NB4 (cell line): ENCODE measurements at regions not wholly inside any gene's neighbourhood (a gene's known extent, or its start where the extent isn't known, plus 50 kb on each side); places are given as distances from the start of the nearest gene placed in this dataset.

Experiments
- POLR2A ChIP-seq: IDR thresholded peaks from 2 replicates; pipeline ENCODE4 v1.6.1; 2011; ENCODE audit warnings: mild to moderate bottlenecking; ENCODE audit not compliant: insufficient read length; ENCODE audit errors: extremely low read depth
- TF ChIP-seq, protein P1 (sequence below): IDR thresholded peaks from one replicate; pipeline ENCODE4 v1.5.1; 2012; ENCODE audit warnings: low read depth, low read length

GRCh38 chr10:111221682-111222480, 145.1 kb downstream of the ADRA2A start:
- no peak for TF ChIP-seq POLR2A
- TF ChIP-seq, protein P1, sequence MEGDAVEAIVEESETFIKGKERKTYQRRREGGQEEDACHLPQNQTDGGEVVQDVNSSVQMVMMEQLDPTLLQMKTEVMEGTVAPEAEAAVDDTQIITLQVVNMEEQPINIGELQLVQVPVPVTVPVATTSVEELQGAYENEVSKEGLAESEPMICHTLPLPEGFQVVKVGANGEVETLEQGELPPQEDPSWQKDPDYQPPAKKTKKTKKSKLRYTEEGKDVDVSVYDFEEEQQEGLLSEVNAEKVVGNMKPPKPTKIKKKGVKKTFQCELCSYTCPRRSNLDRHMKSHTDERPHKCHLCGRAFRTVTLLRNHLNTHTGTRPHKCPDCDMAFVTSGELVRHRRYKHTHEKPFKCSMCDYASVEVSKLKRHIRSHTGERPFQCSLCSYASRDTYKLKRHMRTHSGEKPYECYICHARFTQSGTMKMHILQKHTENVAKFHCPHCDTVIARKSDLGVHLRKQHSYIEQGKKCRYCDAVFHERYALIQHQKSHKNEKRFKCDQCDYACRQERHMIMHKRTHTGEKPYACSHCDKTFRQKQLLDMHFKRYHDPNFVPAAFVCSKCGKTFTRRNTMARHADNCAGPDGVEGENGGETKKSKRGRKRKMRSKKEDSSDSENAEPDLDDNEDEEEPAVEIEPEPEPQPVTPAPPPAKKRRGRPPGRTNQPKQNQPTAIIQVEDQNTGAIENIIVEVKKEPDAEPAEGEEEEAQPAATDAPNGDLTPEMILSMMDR, result no peak
